ENCODE measurements at regions not wholly inside any gene's neighbourhood (a gene's known extent, or its start where the extent isn't known, plus 50 kb on each side); places are given as distances from the start of the nearest gene placed in this dataset.

GRCh38 chr6:747921-748320 is 55.0 kb upstream of the EXOC2 start:
- CTCF ChIA-PET = no interaction called here
- Mint-ChIP-seq H3K4me3 (no peak overlapping the region), H3K27me3 (peaks cover 2% of the 10 kb centered on the region), H3K9me3 (ENCODE audit: low read depth) (no peaks in the 10 kb centered on the region), H3K4me1 (no peaks in the 10 kb centered on the region), H3K27ac (no peak overlapping the region), H3K36me3 (no peaks in the 10 kb centered on the region)
- ATAC-seq = no peak
- DNase-seq = no peak

GRCh38 chr6:747028-747427 is 54.1 kb upstream of the EXOC2 start:
- Mint-ChIP-seq H3K4me3 (no peak overlapping the region), H3K27ac (no peak overlapping the region), H3K27me3 (peaks cover 2% of the 10 kb centered on the region), H3K36me3 (no peaks in the 10 kb centered on the region), H3K4me1 (peaks cover under 1% of the 10 kb centered on the region), H3K9me3 (ENCODE audit: low read depth) (no peaks in the 10 kb centered on the region)
- ATAC-seq = no peak
- CTCF ChIA-PET = no interaction called here
- DNase-seq = no peak

- ATAC-seq (no peak), DNase-seq (no peak)
- Mint-ChIP-seq H3K36me3 (no peaks in the 10 kb centered on the region), H3K27me3 (peaks cover 2% of the 10 kb centered on the region), H3K9me3 (ENCODE audit: low read depth) (no peaks in the 10 kb centered on the region), H3K27ac (no peak overlapping the region), H3K4me3 (no peak overlapping the region), H3K4me1 (peaks cover 6% of the 10 kb centered on the region)
- CTCF ChIA-PET = interaction anchor here (1.3 kb wide), 1 partner anchor 11 kb away, joined by 3 read pairs; no protein-coding TSS in a partner anchor
Observed at GRCh38 chr6:744666-745353, 51.9 kb upstream of the EXOC2 start.

GRCh38 chr6:743320-744096 is 50.6 kb upstream of the EXOC2 start:
- H3K4me1 Mint-ChIP-seq = peaks cover 6% of the 10 kb centered on the region
- no peak for DNase-seq
- H3K4me3 Mint-ChIP-seq = no peak overlapping the region
- ATAC-seq = no peak
- H3K9me3 Mint-ChIP-seq (ENCODE audit: low read depth) = no peaks in the 10 kb centered on the region
- H3K36me3 Mint-ChIP-seq = no peaks in the 10 kb centered on the region
- H3K27ac Mint-ChIP-seq = no peak overlapping the region
- CTCF ChIA-PET = no interaction called here
- peaks cover 6% of the 10 kb centered on the region for H3K27me3 Mint-ChIP-seq
